H1 (cell line): ENCODE measurements at regions not wholly inside any gene's neighbourhood (a gene's known extent, or its start where the extent isn't known, plus 50 kb on each side); places are given as distances from the start of the nearest gene placed in this dataset.

Experiments
- CBX8 ChIP-seq: fragments of 300-800, 300-1000 bp; sonication (generic); IDR thresholded peaks from 2 replicates; pipeline ENCODE4 v1.7.1; 2016; ENCODE audit warnings: low read depth, low read length, borderline replicate concordance
- CEBPB ChIP-seq: IDR thresholded peaks from 2 replicates; pipeline ENCODE4 v1.6.1; 2012; ENCODE audit warnings: low read depth, low read length
- GABPA ChIP-seq: IDR thresholded peaks from 2 replicates; pipeline ENCODE4 v1.6.1; 2011; ENCODE audit warnings: mild to moderate bottlenecking, low read length, moderate library complexity, borderline replicate concordance; ENCODE audit not compliant: insufficient read depth
- GTF2F1 ChIP-seq: IDR thresholded peaks from 2 replicates; pipeline ENCODE4 v1.6.1; 2012; ENCODE audit warnings: low read depth, low read length, improper control_type of control experiment, borderline replicate concordance
- PHF8 ChIP-seq: fragments of 200-600 bp; sonication (generic); conservative IDR thresholded peaks from 2 replicates; pipeline ENCODE4 v1.7.1; 2012; ENCODE audit warnings: low read depth, mild to moderate bottlenecking, inconsistent platforms, low read length, moderate library complexity
- POLR2AphosphoS5 ChIP-seq: IDR thresholded peaks from 2 replicates; pipeline ENCODE4 v1.6.1; 2011; ENCODE audit warnings: low read depth, low read length
- RAD21 ChIP-seq, 2 experiments: IDR thresholded peaks in 1 of 2; conservative IDR thresholded peaks in 1 of 2; 2 replicates each; pipeline ENCODE4 v1.6.1; 2011; ENCODE audit warnings: low read depth in 2 of 2, low read length in 2 of 2, improper control_type of control experiment in 1 of 2, inconsistent platforms in 1 of 2, mild to moderate bottlenecking in 1 of 2, moderate library complexity in 1 of 2
- RBBP5 ChIP-seq: IDR thresholded peaks from 2 replicates; pipeline ENCODE4 v1.7.1; 2012; ENCODE audit warnings: low read depth, mild to moderate bottlenecking, inconsistent platforms, low read length, moderate library complexity, borderline replicate concordance
- SIN3A ChIP-seq, 2 experiments: IDR thresholded peaks in 1 of 2; conservative IDR thresholded peaks in 1 of 2; 2 replicates each; pipeline ENCODE4 v1.6.1; 2011 to 2012; ENCODE audit warnings: low read length in 2 of 2, improper control_type of control experiment in 1 of 2, low read depth in 1 of 2, mild to moderate bottlenecking in 1 of 2
- SIRT6 ChIP-seq: IDR thresholded peaks from one replicate; pipeline ENCODE4 v1.7.1; 2012; ENCODE audit warnings: low read length, inconsistent platforms
- SP4 ChIP-seq: IDR thresholded peaks from 2 replicates; pipeline ENCODE4 v1.6.1; 2012; ENCODE audit warnings: low read length, inconsistent platforms
- SUZ12 ChIP-seq: fragments of 200-600 bp; sonication (generic); IDR thresholded peaks from 2 replicates; pipeline ENCODE4 v1.6.1; 2012; ENCODE audit warnings: mild to moderate bottlenecking, inconsistent platforms, low read length, moderate library complexity, mixed read lengths
- TAF1 ChIP-seq: IDR thresholded peaks from 2 replicates; pipeline ENCODE4 v1.6.1; 2011; ENCODE audit warnings: mild to moderate bottlenecking, low read depth, low read length
- TCF12 ChIP-seq: IDR thresholded peaks from 2 replicates; pipeline ENCODE4 v1.6.1; 2011; ENCODE audit warnings: low read depth, mild to moderate bottlenecking, low read length
- TEAD4 ChIP-seq: IDR thresholded peaks from 2 replicates; pipeline ENCODE4 v1.6.1; 2012; ENCODE audit warnings: low read depth, low read length, inconsistent platforms, mixed read lengths
- ZNF274 ChIP-seq: IDR thresholded peaks from 2 replicates; pipeline ENCODE4 v1.7.0; 2012; ENCODE audit warnings: low read length, borderline replicate concordance; ENCODE audit errors: extremely low read depth

- TF ChIP-seq GABPA (no peak), CEBPB (no peak), TAF1 (no peak), PHF8 (no peak), SP4 (no peak), GTF2F1 (no peak), RBBP5 (no peak), ZNF274 (no peak), RAD21 (IDR thresholded peaks at IDR 0.05 in 1 of 2, conservative IDR thresholded peaks at IDR 0.05 in 1 of 2; ENCODE audit: low read depth in 2 of 2, low read length in 2 of 2) (no peak), CBX8 (no peak), SUZ12 (no peak), SIRT6 (no peak), TCF12 (no peak), POLR2AphosphoS5 (no peak), SIN3A (conservative IDR thresholded peaks at IDR 0.05 in 1 of 2, IDR thresholded peaks at IDR 0.05 in 1 of 2; ENCODE audit: low read depth in 1 of 2, low read length in 2 of 2) (no peak), TEAD4 (no peak)
- TF ChIP-seq, all 59 proteins: peak for 0
These were observed 152.9 kb downstream of the ARL4C start (continued) for GRCh38 chr2:234344012-234344411.
